ENCODE measurements at regions not wholly inside any gene's neighbourhood (a gene's known extent, or its start where the extent isn't known, plus 50 kb on each side); places are given as distances from the start of the nearest gene placed in this dataset.

- TF ChIP-seq POLR2A (IDR thresholded peaks at IDR 0.05) = no peak
- TF ChIP-seq CTCF (IDR thresholded peaks at IDR 0.05) = no peak
- TF ChIP-seq EP300 (IDR thresholded peaks at IDR 0.05) = no peak
These were observed 83.9 kb downstream of the ADAMTS1 start for GRCh38 chr21:26761174-26761915.

Data from stomach (tissue), 4 donors.